ENCODE measurements at regions not wholly inside any gene's neighbourhood (a gene's known extent, or its start where the extent isn't known, plus 50 kb on each side); places are given as distances from the start of the nearest gene placed in this dataset.

GRCh38 chrX:80173261-80173660, 158.7 kb downstream of the TBX22 start:
- DNase-seq (ENCODE audit: low spot score, unreplicated experiment): no peak
- no peak overlapping the region for H3K4me3 Mint-ChIP-seq (ENCODE audit: low read depth)
- H3K9me3 Mint-ChIP-seq (ENCODE audit: low read depth): peaks cover 43% of the 10 kb centered on the region
- H3K36me3 Mint-ChIP-seq (ENCODE audit: insufficient read depth): no peaks in the 10 kb centered on the region
- H3K27ac Mint-ChIP-seq: no peak overlapping the region
- H3K4me1 Mint-ChIP-seq (ENCODE audit: low read depth): peaks cover 2% of the 10 kb centered on the region
- TF ChIP-seq CTCF (IDR thresholded peaks at IDR 0.05; ENCODE audit: unreplicated experiment): no peak
- no peaks in the 10 kb centered on the region for H3K27me3 Mint-ChIP-seq

GRCh38 chrX:80174925-80175574, 160.5 kb downstream of the TBX22 start:
- peaks cover 39% of the 10 kb centered on the region for H3K9me3 Mint-ChIP-seq (ENCODE audit: low read depth)
- H3K27me3 Mint-ChIP-seq: no peaks in the 10 kb centered on the region
- peaks cover 2% of the 10 kb centered on the region for H3K4me1 Mint-ChIP-seq (ENCODE audit: low read depth)
- H3K36me3 Mint-ChIP-seq (ENCODE audit: insufficient read depth): no peaks in the 10 kb centered on the region
- DNase-seq (ENCODE audit: low spot score, unreplicated experiment): no peak
- no peak overlapping the region for H3K4me3 Mint-ChIP-seq (ENCODE audit: low read depth)
- no peak for TF ChIP-seq CTCF (IDR thresholded peaks at IDR 0.05; ENCODE audit: unreplicated experiment)
- H3K27ac Mint-ChIP-seq: peak overlapping the region; percentile 50

- no peaks in the 10 kb centered on the region for H3K36me3 Mint-ChIP-seq (ENCODE audit: insufficient read depth)
- TF ChIP-seq CTCF (IDR thresholded peaks at IDR 0.05; ENCODE audit: unreplicated experiment): peak; percentile 31
- DNase-seq (ENCODE audit: low spot score, unreplicated experiment): no peak
- H3K9me3 Mint-ChIP-seq (ENCODE audit: low read depth): peaks cover 21% of the 10 kb centered on the region
- no peak overlapping the region for H3K4me3 Mint-ChIP-seq (ENCODE audit: low read depth)
- H3K27me3 Mint-ChIP-seq: no peaks in the 10 kb centered on the region
- H3K4me1 Mint-ChIP-seq (ENCODE audit: low read depth): peaks cover 3% of the 10 kb centered on the region
- no peak overlapping the region for H3K27ac Mint-ChIP-seq
These were observed 166.5 kb downstream of the TBX22 start for GRCh38 chrX:80181079-80181478.

- H3K27ac Mint-ChIP-seq: no peak overlapping the region
- H3K4me3 Mint-ChIP-seq (ENCODE audit: low read depth): no peak overlapping the region
- H3K36me3 Mint-ChIP-seq (ENCODE audit: insufficient read depth): no peaks in the 10 kb centered on the region
- peak; percentile 12 for TF ChIP-seq CTCF (IDR thresholded peaks at IDR 0.05; ENCODE audit: unreplicated experiment)
- H3K9me3 Mint-ChIP-seq (ENCODE audit: low read depth): peaks cover 23% of the 10 kb centered on the region
- DNase-seq (ENCODE audit: low spot score, unreplicated experiment): no peak
- H3K27me3 Mint-ChIP-seq: no peaks in the 10 kb centered on the region
- peaks cover 3% of the 10 kb centered on the region for H3K4me1 Mint-ChIP-seq (ENCODE audit: low read depth)
These were observed 170.3 kb downstream of the TBX22 start for GRCh38 chrX:80184854-80185253.

- Mint-ChIP-seq H3K9me3 (ENCODE audit: low read depth) (peaks cover 40% of the 10 kb centered on the region), H3K36me3 (ENCODE audit: insufficient read depth) (no peaks in the 10 kb centered on the region), H3K27me3 (no peaks in the 10 kb centered on the region), H3K27ac (no peak overlapping the region), H3K4me3 (ENCODE audit: low read depth) (no peak overlapping the region), H3K4me1 (ENCODE audit: low read depth) (no peaks in the 10 kb centered on the region)
- no peak for TF ChIP-seq CTCF (IDR thresholded peaks at IDR 0.05; ENCODE audit: unreplicated experiment)
- no peak for DNase-seq (ENCODE audit: low spot score, unreplicated experiment)
These were observed 192.1 kb downstream of the TBX22 start for GRCh38 chrX:80206647-80207046.

Data from progenitor cell of endocrine pancreas (in vitro differentiated cells).